ENCODE measurements at regions not wholly inside any gene's neighbourhood (a gene's known extent, or its start where the extent isn't known, plus 50 kb on each side); places are given as distances from the start of the nearest gene placed in this dataset.

- WGBS = 72% methylated on average over 4 of the region's 4 CpGs
- Histone ChIP-seq H3K4me1 (no peaks in the 10 kb centered on the region), H3K4me3 (no peak overlapping the region), H3K27ac (replicated peaks in 1 of 4) (no peak overlapping the region), H3K36me3 (no peaks in the 10 kb centered on the region), H3K27me3 (no peaks in the 10 kb centered on the region), H3K9me3 (no peaks in the 10 kb centered on the region)
- no peak for TF ChIP-seq POLR2A (IDR thresholded peaks at IDR 0.05; ENCODE audit: low read depth)
- no peak for TF ChIP-seq POLR2AphosphoS5 (IDR thresholded peaks at IDR 0.05)
- TF ChIP-seq EP300 (IDR thresholded peaks at IDR 0.05) = no peak
- TF ChIP-seq CTCF (IDR thresholded peaks at IDR 0.05) = no peak
- DNase-seq (ENCODE audit: extremely low spot score) = no peak
- intact Hi-C loops (cut with DNase I) = no loop called here
Observed at GRCh38 chr13:104301171-104301975, 1235.2 kb upstream of the SLC10A2 start.

GRCh38 chr13:104297075-104297474 is 1230.9 kb upstream of the SLC10A2 start:
- Histone ChIP-seq H3K9me3 (no peaks in the 10 kb centered on the region), H3K4me1 (no peaks in the 10 kb centered on the region), H3K27me3 (no peaks in the 10 kb centered on the region), H3K4me3 (no peak overlapping the region), H3K27ac (replicated peaks in 1 of 4) (no peak overlapping the region), H3K36me3 (no peaks in the 10 kb centered on the region)
- DNase-seq (ENCODE audit: extremely low spot score) = no peak
- intact Hi-C loops (cut with DNase I) = loop anchor here (5.0 kb wide), 1 partner anchor 510 kb away; no protein-coding TSS in a partner anchor
- TF ChIP-seq CTCF (IDR thresholded peaks at IDR 0.05) (no peak), EP300 (IDR thresholded peaks at IDR 0.05) (no peak), POLR2AphosphoS5 (IDR thresholded peaks at IDR 0.05) (no peak), POLR2A (IDR thresholded peaks at IDR 0.05; ENCODE audit: low read depth) (no peak)
- WGBS = 61% methylated on average over 2 of the region's 2 CpGs

- intact Hi-C loops (cut with DNase I) = loop anchor here (5.0 kb wide), 1 partner anchor 509 kb away; no protein-coding TSS in a partner anchor
- Histone ChIP-seq H3K4me1 (no peaks in the 10 kb centered on the region), H3K9me3 (no peaks in the 10 kb centered on the region), H3K27me3 (no peaks in the 10 kb centered on the region), H3K27ac (replicated peaks in 1 of 4) (no peak overlapping the region), H3K36me3 (no peaks in the 10 kb centered on the region), H3K4me3 (no peak overlapping the region)
- no peak for TF ChIP-seq CTCF (IDR thresholded peaks at IDR 0.05)
- no peak for TF ChIP-seq POLR2A (IDR thresholded peaks at IDR 0.05; ENCODE audit: low read depth)
- TF ChIP-seq EP300 (IDR thresholded peaks at IDR 0.05) = no peak
- no peak for TF ChIP-seq POLR2AphosphoS5 (IDR thresholded peaks at IDR 0.05)
- WGBS = 74% methylated on average over 1 of the region's 1 CpG
- no peak for DNase-seq (ENCODE audit: extremely low spot score)
Observed at GRCh38 chr13:104296286-104296685, 1230.1 kb upstream of the SLC10A2 start.

GRCh38 chr13:104295537-104295936 is 1229.3 kb upstream of the SLC10A2 start:
- TF ChIP-seq POLR2A (IDR thresholded peaks at IDR 0.05; ENCODE audit: low read depth) (no peak), CTCF (IDR thresholded peaks at IDR 0.05) (no peak), EP300 (IDR thresholded peaks at IDR 0.05) (no peak), POLR2AphosphoS5 (IDR thresholded peaks at IDR 0.05) (no peak)
- DNase-seq (ENCODE audit: extremely low spot score) = no peak

More at GRCh38 chr13:104295537-104295936, 1229.3 kb upstream of the SLC10A2 start:
- no peaks in the 10 kb centered on the region for H3K36me3 ChIP-seq
- H3K27me3 ChIP-seq = no peaks in the 10 kb centered on the region
- H3K4me3 ChIP-seq = no peak overlapping the region
- H3K4me1 ChIP-seq = no peaks in the 10 kb centered on the region
- WGBS = 82% methylated on average over 5 of the region's 5 CpGs
- H3K27ac ChIP-seq (replicated peaks in 1 of 4) = no peak overlapping the region
- intact Hi-C loops (cut with DNase I) = loop anchor here (5.0 kb wide), 1 partner anchor 508 kb away; no protein-coding TSS in a partner anchor
- no peaks in the 10 kb centered on the region for H3K9me3 ChIP-seq

Data from esophagus muscularis mucosa (tissue), 4 donors.